MCF 10A (cell line): ENCODE measurements at regions not wholly inside any gene's neighbourhood (a gene's known extent, or its start where the extent isn't known, plus 50 kb on each side); places are given as distances from the start of the nearest gene placed in this dataset.
A peak's percentile ranks its signal among the peaks of the same experiment; 100 is the strongest.

Experiments used
- BruUV-seq: library from RNA; stranded (reverse); fragments of 400-500 nt; replicated peaks from 2 replicates; lab custom pipeline; 2021; lab: Mats Ljungman, UMichigan
- CTCF ChIA-PET: fragments of 300-600 bp; sonication (Branson Sonifier 250); formaldehyde crosslinking; extraction: SDS; loops from one replicate; lab custom pipeline; 2021; ENCODE audit warnings: antibody characterized with exemption, inconsistent platforms; lab: Yijun Ruan, JAX
- POLR2A ChIA-PET: fragments of 300-600, 350-650 bp; sonication (Branson Sonifier 250); formaldehyde crosslinking; extraction: SDS; loops from one replicate; lab custom pipeline; 2020; ENCODE audit warnings: antibody characterized with exemption, inconsistent platforms; lab: Yijun Ruan, JAX
- DNase-seq: peaks from one replicate; pipeline ENCODE4 v3.0.0-alpha.2; 2018; ENCODE audit not compliant: unreplicated experiment
- H3K27ac Mint-ChIP-seq: one replicate; pipeline ENCODE4 v1.8.0; 2022; ENCODE audit warnings: mild to moderate bottlenecking, low read depth, mixed read lengths; ENCODE audit not compliant: unreplicated experiment
- H3K27me3 Mint-ChIP-seq: one replicate; pipeline ENCODE4 v1.8.0; 2022; ENCODE audit warnings: mixed read lengths; ENCODE audit not compliant: insufficient read depth, unreplicated experiment
- H3K36me3 Mint-ChIP-seq: one replicate; pipeline ENCODE4 v1.8.0; 2022; ENCODE audit warnings: mild to moderate bottlenecking, moderate library complexity, mixed read lengths; ENCODE audit not compliant: insufficient read depth, unreplicated experiment
- H3K4me1 Mint-ChIP-seq: one replicate; pipeline ENCODE4 v1.8.0; 2022; ENCODE audit warnings: mixed read lengths; ENCODE audit not compliant: insufficient read depth, unreplicated experiment
- H3K4me3 Mint-ChIP-seq: one replicate; pipeline ENCODE4 v1.8.0; 2022; ENCODE audit warnings: mild to moderate bottlenecking, moderate library complexity, mixed read lengths; ENCODE audit not compliant: unreplicated experiment
- H3K9me3 Mint-ChIP-seq: one replicate; pipeline ENCODE4 v1.8.0; 2022; ENCODE audit warnings: mixed read lengths; ENCODE audit not compliant: unreplicated experiment
- CTCF ChIP-seq: fragments of 200-600 bp; IDR thresholded peaks from one replicate; pipeline ENCODE4 v1.8.0; 2022; ENCODE audit warnings: antibody characterized with exemption, mild to moderate bottlenecking; ENCODE audit not compliant: unreplicated experiment
- intact Hi-C: fragments of 100-400 bp; cut with micrococcal nuclease; formaldehyde crosslinking; loops from 2 replicates; pipeline ENCODE4 v1.14.1; 2022

GRCh38 chr17:77580531-77581270 lies 377.8 kb upstream of the TNRC6C start:
- intact Hi-C loops: no loop called here
- Mint-ChIP-seq H3K27me3 (no peaks in the 10 kb centered on the region), H3K4me1 (peaks cover 10% of the 10 kb centered on the region), H3K9me3 (no peaks in the 10 kb centered on the region), H3K27ac (no peak overlapping the region), H3K4me3 (no peak overlapping the region), H3K36me3 (no peaks in the 10 kb centered on the region)
- POLR2A ChIA-PET: interaction anchor here (2.2 kb wide), 1 partner anchor 21 kb away, joined by 11 read pairs; no protein-coding TSS in a partner anchor
- peak; percentile 17 for DNase-seq
- no peak for TF ChIP-seq CTCF
- no TSS peak for BruUV-seq
- CTCF ChIA-PET: interaction anchor here (1.0 kb wide), 1 partner anchor 11 kb away, joined by 3 read pairs; no protein-coding TSS in a partner anchor

- no peak overlapping the region for H3K4me3 Mint-ChIP-seq
- H3K27me3 Mint-ChIP-seq: no peaks in the 10 kb centered on the region
- no TSS peak for BruUV-seq
- ChIA-PET POLR2A (interaction anchor here (0.6 to 2.2 kb wide), 2 partner anchors 20 to 162 kb away, joined by 3 to 11 read pairs; no protein-coding TSS in a partner anchor), CTCF (interaction anchor here (0.6 to 1.0 kb wide), 3 partner anchors 10 to 281 kb away, joined by 3 read pairs; no protein-coding TSS in a partner anchor)
- H3K36me3 Mint-ChIP-seq: no peaks in the 10 kb centered on the region
- peak; percentile 73 for DNase-seq
- intact Hi-C loops: no loop called here
- no peak for TF ChIP-seq CTCF
- no peak overlapping the region for H3K27ac Mint-ChIP-seq
- H3K4me1 Mint-ChIP-seq: peaks cover 12% of the 10 kb centered on the region
- H3K9me3 Mint-ChIP-seq: no peaks in the 10 kb centered on the region
These were observed 377.0 kb upstream of the TNRC6C start for GRCh38 chr17:77581480-77581879.

GRCh38 chr17:77585142-77585860 lies 373.2 kb upstream of the TNRC6C start:
- Mint-ChIP-seq H3K4me3 (no peak overlapping the region), H3K4me1 (peaks cover 12% of the 10 kb centered on the region), H3K27me3 (no peaks in the 10 kb centered on the region), H3K9me3 (no peaks in the 10 kb centered on the region), H3K36me3 (no peaks in the 10 kb centered on the region), H3K27ac (no peak overlapping the region)
- ChIA-PET POLR2A (no interaction called here), CTCF (no interaction called here)
- no peak for TF ChIP-seq CTCF
- no TSS peak for BruUV-seq
- intact Hi-C loops: no loop called here
- no peak for DNase-seq
